A549 (cell line): ENCODE measurements at regions not wholly inside any gene's neighbourhood (a gene's known extent, or its start where the extent isn't known, plus 50 kb on each side); places are given as distances from the start of the nearest gene placed in this dataset.

Experiments
- BHLHE40 ChIP-seq: IDR thresholded peaks from 2 replicates; pipeline ENCODE4 v1.6.1; 2012; ENCODE audit warnings: low read depth, low read length, inconsistent platforms
- CTCF ChIP-seq: fragments of >200 bp; sonication (Bioruptor Twin); formaldehyde crosslinking; IDR thresholded peaks from 3 replicates; pipeline ENCODE4 v1.5.1; 2016
- GATA3 ChIP-seq: IDR thresholded peaks from 2 replicates; pipeline ENCODE4 v1.6.1; 2012; ENCODE audit warnings: borderline replicate concordance
- JUNB ChIP-seq: fragments of >200 bp; sonication (Bioruptor Twin); formaldehyde crosslinking; IDR thresholded peaks from 2 replicates; pipeline ENCODE4 v1.6.1; 2016
- MAX ChIP-seq: IDR thresholded peaks from 2 replicates; pipeline ENCODE4 v1.6.1; 2012
- MYC ChIP-seq: IDR thresholded peaks from 2 replicates; pipeline ENCODE4 v1.6.1; 2012; ENCODE audit warnings: mild to moderate bottlenecking, inconsistent platforms, low read length, improper control_type of control experiment, borderline replicate concordance
- POLR2A ChIP-seq: IDR thresholded peaks from 2 replicates; pipeline ENCODE4 v1.6.1; 2012; ENCODE audit warnings: mild to moderate bottlenecking, low read length
- SMC3 ChIP-seq: fragments of >200 bp; sonication (Bioruptor Twin); formaldehyde crosslinking; IDR thresholded peaks from 3 replicates; pipeline ENCODE4 v1.6.1; 2018; ENCODE audit warnings: inconsistent platforms
- ZNF302 ChIP-seq: fragments of 250-450 bp; sonication (Bioruptor Pico); IDR thresholded peaks from 2 replicates; pipeline ENCODE4 v1.9.0; 2021; ENCODE audit warnings: inconsistent platforms, mild to moderate bottlenecking, moderate library complexity
- TF ChIP-seq, protein P1 (sequence below): fragments of 450-650 bp; IDR thresholded peaks from 2 replicates; pipeline ENCODE4 v1.6.1; 2014; ENCODE audit warnings: antibody characterized with exemption

DNA sequence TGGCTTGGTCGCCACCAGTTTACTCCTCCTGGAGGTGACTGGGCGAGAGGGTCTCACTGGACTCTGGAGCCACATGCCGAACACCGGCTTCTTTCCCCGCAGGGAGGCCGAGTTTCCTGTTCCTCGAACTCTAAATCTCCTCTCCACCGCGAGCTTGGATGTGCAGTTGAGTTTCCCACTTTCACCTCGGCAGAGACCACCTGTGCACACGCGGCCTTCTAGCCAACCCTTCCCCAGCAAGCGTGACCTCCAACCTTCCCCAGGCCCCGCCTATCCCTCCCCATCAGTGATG, 380.1 kb downstream of the IRX2 start:
- TF ChIP-seq CTCF (no peak), SMC3 (no peak), MYC (no peak), GATA3 (no peak), MAX (no peak), JUNB (no peak), BHLHE40 (no peak), POLR2A (no peak), ZNF302 (CRISPR knock-in tag) (no peak)
- TF ChIP-seq, protein P1, sequence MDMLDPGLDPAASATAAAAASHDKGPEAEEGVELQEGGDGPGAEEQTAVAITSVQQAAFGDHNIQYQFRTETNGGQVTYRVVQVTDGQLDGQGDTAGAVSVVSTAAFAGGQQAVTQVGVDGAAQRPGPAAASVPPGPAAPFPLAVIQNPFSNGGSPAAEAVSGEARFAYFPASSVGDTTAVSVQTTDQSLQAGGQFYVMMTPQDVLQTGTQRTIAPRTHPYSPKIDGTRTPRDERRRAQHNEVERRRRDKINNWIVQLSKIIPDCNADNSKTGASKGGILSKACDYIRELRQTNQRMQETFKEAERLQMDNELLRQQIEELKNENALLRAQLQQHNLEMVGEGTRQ = no peak
